Lung (tissue), 11 donors: ENCODE measurements at regions not wholly inside any gene's neighbourhood (a gene's known extent, or its start where the extent isn't known, plus 50 kb on each side); places are given as distances from the start of the nearest gene placed in this dataset.

Experiments used
- ATAC-seq: fragments of 200-7000 bp; cut with Tn5 transposase; one replicate; pipeline ENCODE4 v1.9.1; 2020; ENCODE audit warnings: moderate number of reproducible peaks; ENCODE audit not compliant: insufficient read depth, low FRiP score
- DNase-seq, 3 donors: peaks; one replicate each; pipeline ENCODE4 v3.0.0-alpha.2; 2013 to 2017
- H3K27ac ChIP-seq, 2 donors: one replicate each; pipeline ENCODE4 v1.5.1; 2013; ENCODE audit warnings: mild to moderate bottlenecking in 2 of 2, moderate library complexity in 2 of 2, control low read depth in 1 of 2, inconsistent platforms in 1 of 2, low read depth in 1 of 2, low read length in 1 of 2
- H3K27me3 ChIP-seq, 3 donors: one replicate each; pipeline ENCODE4 v1.5.1; 2013; ENCODE audit warnings: low read length in 2 of 3; ENCODE audit not compliant: control insufficient read depth in 3 of 3, insufficient read depth in 3 of 3
- H3K36me3 ChIP-seq, 4 donors: one replicate each; pipeline ENCODE4 v1.5.1; 2013; ENCODE audit warnings: low read length in 4 of 4, mild to moderate bottlenecking in 1 of 4, moderate library complexity in 1 of 4; ENCODE audit not compliant: control insufficient read depth in 4 of 4, insufficient read depth in 4 of 4
- H3K4me1 ChIP-seq, 5 donors: one replicate each; pipeline ENCODE4 v1.5.1; 2013; ENCODE audit warnings: low read length in 5 of 5, mild to moderate bottlenecking in 2 of 5, moderate library complexity in 1 of 5; ENCODE audit not compliant: control insufficient read depth in 5 of 5, insufficient read depth in 5 of 5
- H3K4me3 ChIP-seq: one replicate; pipeline ENCODE4 v1.5.1; 2013; ENCODE audit warnings: mild to moderate bottlenecking, control low read depth, moderate library complexity
- H3K9ac ChIP-seq, 2 donors: one replicate each; pipeline ENCODE4 v1.5.1; 2013; ENCODE audit warnings: low read length in 2 of 2, control low read depth in 1 of 2; ENCODE audit not compliant: insufficient read depth in 1 of 2
- H3K9me3 ChIP-seq, 4 donors: one replicate each; pipeline ENCODE4 v1.5.1; 2013; ENCODE audit warnings: low read length in 3 of 4, mild to moderate bottlenecking in 1 of 4, moderate library complexity in 1 of 4; ENCODE audit not compliant: control insufficient read depth in 4 of 4, insufficient read depth in 3 of 4
- WGBS, 2 donors: extraction: QIAGEN DNeasy Blood & Tissue Kit; methylation state at CpG; one replicate each; pipeline ENCODE4 v1.1.7; 2013; 5-methylcytosine and 5-hydroxymethylcytosine counted together
- TF ChIP-seq, protein P1 (sequence below): IDR thresholded peaks from 2 replicates; pipeline ENCODE4 v1.5.1; 2012; ENCODE audit warnings: mild to moderate bottlenecking; ENCODE audit errors: control extremely low read depth, extremely low read depth
- donor health status: control.
- donor health status: control.
- donor health status: Bipolar disorder and iron deficiency.
- donor health status: healthy.
- donor health status: DM: yes; HTN: yes; CAD: no.

DNA sequence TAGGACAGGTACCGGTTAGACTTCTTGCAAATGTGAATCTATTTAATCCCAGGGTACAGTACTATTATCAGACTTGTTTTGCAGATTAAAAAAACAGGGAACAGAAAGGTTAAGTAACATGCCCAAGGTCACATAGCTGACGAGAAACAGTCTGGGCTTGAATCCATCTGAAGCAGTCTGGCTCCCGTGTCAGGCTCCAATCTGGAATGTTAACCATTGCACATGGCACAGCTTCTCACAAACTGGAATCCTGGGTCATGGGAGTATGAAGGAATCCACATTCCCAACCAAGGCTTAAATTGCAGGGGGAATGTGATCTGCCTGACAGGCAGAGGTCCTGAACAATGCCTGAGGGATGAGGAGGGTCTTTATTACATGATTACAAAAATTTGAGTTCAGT is 187.5 kb upstream of the SPTLC3 start:
- no peak for ATAC-seq
- 55 to 82% methylated on average over 3 of the region's 3 CpGs for WGBS, 2 donors
- TF ChIP-seq, protein P1, sequence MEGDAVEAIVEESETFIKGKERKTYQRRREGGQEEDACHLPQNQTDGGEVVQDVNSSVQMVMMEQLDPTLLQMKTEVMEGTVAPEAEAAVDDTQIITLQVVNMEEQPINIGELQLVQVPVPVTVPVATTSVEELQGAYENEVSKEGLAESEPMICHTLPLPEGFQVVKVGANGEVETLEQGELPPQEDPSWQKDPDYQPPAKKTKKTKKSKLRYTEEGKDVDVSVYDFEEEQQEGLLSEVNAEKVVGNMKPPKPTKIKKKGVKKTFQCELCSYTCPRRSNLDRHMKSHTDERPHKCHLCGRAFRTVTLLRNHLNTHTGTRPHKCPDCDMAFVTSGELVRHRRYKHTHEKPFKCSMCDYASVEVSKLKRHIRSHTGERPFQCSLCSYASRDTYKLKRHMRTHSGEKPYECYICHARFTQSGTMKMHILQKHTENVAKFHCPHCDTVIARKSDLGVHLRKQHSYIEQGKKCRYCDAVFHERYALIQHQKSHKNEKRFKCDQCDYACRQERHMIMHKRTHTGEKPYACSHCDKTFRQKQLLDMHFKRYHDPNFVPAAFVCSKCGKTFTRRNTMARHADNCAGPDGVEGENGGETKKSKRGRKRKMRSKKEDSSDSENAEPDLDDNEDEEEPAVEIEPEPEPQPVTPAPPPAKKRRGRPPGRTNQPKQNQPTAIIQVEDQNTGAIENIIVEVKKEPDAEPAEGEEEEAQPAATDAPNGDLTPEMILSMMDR: no peak
- Histone ChIP-seq H3K4me1 (peaks cover 0 to 5% (median 3%) of the 10 kb centered on the region in 5 donors), H3K27ac (no peak overlapping the region), H3K4me3 (no peak overlapping the region), H3K27me3 (no peaks in the 10 kb centered on the region), H3K36me3 (no peaks in the 10 kb centered on the region), H3K9ac (no peak overlapping the region), H3K9me3 (no peaks in the 10 kb centered on the region)
- no peak for DNase-seq

DNA sequence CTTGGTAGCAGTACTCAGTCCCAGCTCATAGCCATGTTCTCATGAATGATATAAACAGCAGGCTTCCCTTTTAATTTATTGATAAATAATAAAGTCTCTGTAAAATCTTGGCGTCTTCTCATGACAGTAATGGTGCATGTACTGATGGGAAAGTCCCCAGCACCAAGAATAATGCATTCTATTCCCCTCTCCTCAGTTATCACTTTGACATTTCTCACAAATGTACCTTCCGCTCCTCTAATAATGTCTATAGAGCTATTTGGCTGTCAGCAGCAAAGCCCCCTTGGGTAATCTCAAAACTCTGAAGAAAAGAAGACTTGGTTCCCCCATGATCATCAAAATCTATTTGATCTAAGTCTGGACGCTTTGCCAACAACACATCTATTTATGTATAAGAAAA is 185.0 kb upstream of the SPTLC3 start:
- TF ChIP-seq, protein P1: no peak
- Histone ChIP-seq H3K27me3 (no peaks in the 10 kb centered on the region), H3K36me3 (no peaks in the 10 kb centered on the region), H3K9ac (no peak overlapping the region), H3K27ac (no peak overlapping the region), H3K4me1 (peaks cover 0 to 7% (median 3%) of the 10 kb centered on the region in 5 donors), H3K9me3 (no peaks in the 10 kb centered on the region), H3K4me3 (no peak overlapping the region)
- ATAC-seq (no peak), DNase-seq (peak in 2 of 3 donors; percentile 3 to 44)
- 75 to 86% methylated on average over 3 of the region's 3 CpGs for WGBS, 2 donors

DNA sequence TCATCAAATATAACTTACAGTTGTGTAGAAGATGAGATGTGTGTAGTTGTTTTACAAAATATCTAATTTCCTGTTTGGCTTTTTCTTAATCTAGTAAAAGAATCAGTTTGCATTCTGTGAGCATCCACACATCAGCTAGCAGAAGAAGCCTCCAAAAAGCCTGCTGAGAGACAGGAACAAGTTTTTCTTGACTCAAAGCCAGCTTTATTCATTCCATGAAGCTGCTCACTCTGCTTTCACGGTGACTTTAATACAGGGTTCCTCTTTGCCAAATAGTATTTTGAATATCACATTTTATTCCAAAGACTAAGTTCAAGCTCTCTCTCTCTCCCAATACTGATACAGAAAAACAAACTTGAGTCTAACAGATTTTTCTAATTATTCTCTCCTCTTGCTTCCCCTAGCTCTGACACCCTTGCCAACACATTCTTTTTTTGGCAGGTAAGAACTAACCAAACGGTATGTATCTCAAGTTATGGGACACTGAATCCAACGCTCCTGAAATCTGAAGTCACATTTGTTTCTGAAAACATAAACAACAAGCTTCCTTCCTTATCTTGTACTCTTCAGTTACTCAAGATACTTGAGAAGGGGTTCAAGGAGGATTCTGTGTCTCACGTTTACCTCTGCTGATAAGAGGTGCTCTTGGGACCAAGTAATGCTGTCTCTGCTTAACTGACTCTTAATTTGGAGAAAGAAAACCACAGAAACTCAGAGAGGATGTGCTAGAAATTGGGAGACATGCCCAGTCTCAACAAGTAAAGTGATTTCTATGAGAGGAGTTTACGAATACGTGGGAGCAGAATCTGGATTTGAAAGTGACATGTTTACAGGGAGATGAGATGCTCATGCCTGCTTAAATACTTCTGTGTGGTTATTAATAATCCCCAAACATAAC is 184.2 kb upstream of the SPTLC3 start:
- TF ChIP-seq, protein P1: no peak
- DNase-seq: peak in 2 of 3 donors; percentile 2 to 52
- Histone ChIP-seq H3K9me3 (no peaks in the 10 kb centered on the region), H3K4me1 (peaks cover 0 to 7% (median 3%) of the 10 kb centered on the region in 5 donors), H3K9ac (no peak overlapping the region), H3K36me3 (no peaks in the 10 kb centered on the region), H3K4me3 (no peak overlapping the region), H3K27me3 (no peaks in the 10 kb centered on the region), H3K27ac (no peak overlapping the region)
- no peak for ATAC-seq
- WGBS, 2 donors: 28 to 55% methylated on average over 6 of the region's 6 CpGs
